Testis (tissue), 2 donors: ENCODE measurements at regions not wholly inside any gene's neighbourhood (a gene's known extent, or its start where the extent isn't known, plus 50 kb on each side); places are given as distances from the start of the nearest gene placed in this dataset.

ENCODE experiments used
- CTCF ChIP-seq, 3 experiments: fragments of 450-650 bp in 2 of 3; fragments of 200-600 bp in 1 of 3; sonication (generic) in 1 of 3; IDR thresholded peaks; one replicate each; pipeline ENCODE4 v1.5.1; 2016 to 2019; ENCODE audit warnings: antibody characterized with exemption in 3 of 3, mild to moderate bottlenecking in 2 of 3, moderate library complexity in 1 of 3
- POLR2A ChIP-seq: fragments of 450-650 bp; IDR thresholded peaks from one replicate; pipeline ENCODE4 v1.6.1; 2017; ENCODE audit warnings: antibody characterized with exemption, mild to moderate bottlenecking, moderate library complexity

- TF ChIP-seq CTCF (IDR thresholded peaks at IDR 0.05) (no peak), POLR2A (no peak)
Observed at GRCh38 chr3:95154766-95155165, 1091.9 kb downstream of the NSUN3 start.
